H9 (cell line): ENCODE measurements at regions not wholly inside any gene's neighbourhood (a gene's known extent, or its start where the extent isn't known, plus 50 kb on each side); places are given as distances from the start of the nearest gene placed in this dataset.

Experiments used
- DNase-seq: peaks from one replicate; pipeline ENCODE4 v3.0.0-alpha.2; 2017
- H2AFZ ChIP-seq: one replicate; pipeline ENCODE4 v1.6.1; 2013; ENCODE audit warnings: mild to moderate bottlenecking, low read length, control low read depth, moderate library complexity
- H2AK5ac ChIP-seq: 2 replicates; pipeline ENCODE4 v1.6.1; 2013; ENCODE audit warnings: low read length, control low read depth, mixed read lengths; ENCODE audit not compliant: insufficient read length
- H2BK120ac ChIP-seq: one replicate; pipeline ENCODE4 v1.6.1; 2013; ENCODE audit warnings: low read depth, mild to moderate bottlenecking, low read length, control low read depth, inconsistent platforms; ENCODE audit not compliant: poor library complexity, severe bottlenecking
- H2BK12ac ChIP-seq: 2 replicates; pipeline ENCODE4 v1.6.1; 2013; ENCODE audit warnings: low read length, control low read depth, mixed read lengths, low read depth; ENCODE audit not compliant: insufficient read length
- H2BK15ac ChIP-seq: 2 replicates; pipeline ENCODE4 v1.6.1; 2013; ENCODE audit warnings: low read depth, low read length, control low read depth
- H2BK20ac ChIP-seq: one replicate; pipeline ENCODE4 v1.6.1; 2013; ENCODE audit warnings: low read depth, mild to moderate bottlenecking, low read length, control low read depth, inconsistent platforms; ENCODE audit not compliant: poor library complexity, severe bottlenecking
- H2BK5ac ChIP-seq: 2 replicates; pipeline ENCODE4 v1.6.1; 2013; ENCODE audit warnings: low read length, control low read depth, mixed read lengths; ENCODE audit not compliant: insufficient read length
- H3K14ac ChIP-seq: 2 replicates; pipeline ENCODE4 v1.6.1; 2013; ENCODE audit warnings: low read length, control low read depth; ENCODE audit not compliant: insufficient read depth
- H3K18ac ChIP-seq: 2 replicates; pipeline ENCODE4 v1.6.1; 2013; ENCODE audit warnings: low read depth, mild to moderate bottlenecking, mixed read lengths, low read length, control low read depth; ENCODE audit not compliant: insufficient read length
- H3K23ac ChIP-seq: 2 replicates; pipeline ENCODE4 v1.6.1; 2013; ENCODE audit warnings: low read length, control low read depth, mixed read lengths, low read depth; ENCODE audit not compliant: insufficient read length
- H3K23me2 ChIP-seq: 2 replicates; pipeline ENCODE4 v1.6.1; 2013; ENCODE audit warnings: low read depth, mild to moderate bottlenecking, mixed read lengths, low read length, control low read depth; ENCODE audit not compliant: insufficient read length, poor library complexity, severe bottlenecking
- H3K27ac ChIP-seq: 2 replicates; pipeline ENCODE4 v1.5.1; 2013; ENCODE audit warnings: low read length, control low read depth, mixed read lengths, low read depth; ENCODE audit not compliant: insufficient read length
- H3K27me3 ChIP-seq: 2 replicates; pipeline ENCODE4 v1.6.1; 2013; ENCODE audit warnings: low read length, control low read depth, inconsistent platforms; ENCODE audit not compliant: insufficient read depth
- H3K4ac ChIP-seq: 2 replicates; pipeline ENCODE4 v1.6.1; 2013; ENCODE audit warnings: low read depth, mild to moderate bottlenecking, control low read depth, inconsistent platforms, low read length, moderate library complexity
- H3K4me1 ChIP-seq: 2 replicates; pipeline ENCODE4 v1.6.1; 2013; ENCODE audit warnings: low read length, control low read depth, inconsistent platforms; ENCODE audit not compliant: insufficient read depth
- H3K4me2 ChIP-seq: 2 replicates; pipeline ENCODE4 v1.6.1; 2013; ENCODE audit warnings: low read length, control low read depth, mixed read lengths; ENCODE audit not compliant: insufficient read length, insufficient read depth
- H3K56ac ChIP-seq: 2 replicates; pipeline ENCODE4 v1.6.1; 2013; ENCODE audit warnings: low read depth, mild to moderate bottlenecking, mixed read lengths, low read length, control low read depth; ENCODE audit not compliant: insufficient read length
- H3K79me1 ChIP-seq: 2 replicates; pipeline ENCODE4 v1.6.1; 2013; ENCODE audit warnings: low read depth, mild to moderate bottlenecking, moderate library complexity, low read length, control low read depth, inconsistent platforms; ENCODE audit not compliant: insufficient read depth, poor library complexity, severe bottlenecking
- H3K79me2 ChIP-seq: 2 replicates; pipeline ENCODE4 v1.6.1; 2013; ENCODE audit warnings: low read length, control low read depth, inconsistent platforms; ENCODE audit not compliant: insufficient read depth
- H3K9ac ChIP-seq: 2 replicates; pipeline ENCODE4 v1.6.1; 2013; ENCODE audit warnings: low read length, control low read depth, mixed read lengths; ENCODE audit not compliant: insufficient read length; ENCODE audit errors: extremely low read depth
- H3K9me3 ChIP-seq: one replicate; pipeline ENCODE4 v1.6.1; 2013; ENCODE audit warnings: low read depth, low read length, inconsistent platforms; ENCODE audit not compliant: control insufficient read depth
- H3T11ph ChIP-seq: one replicate; pipeline ENCODE4 v1.6.1; 2013; ENCODE audit warnings: mild to moderate bottlenecking, low read length, control low read depth, inconsistent platforms
- H4K20me1 ChIP-seq: one replicate; pipeline ENCODE4 v1.6.1; 2013; ENCODE audit not compliant: control insufficient read depth, insufficient read length, insufficient read depth
- H4K5ac ChIP-seq: 2 replicates; pipeline ENCODE4 v1.6.1; 2013; ENCODE audit warnings: low read depth, mild to moderate bottlenecking, mixed read lengths, low read length, control low read depth; ENCODE audit not compliant: insufficient read length
- H4K8ac ChIP-seq: replicated peaks from 2 replicates; pipeline ENCODE4 v1.6.1; 2013; ENCODE audit warnings: low read length, control low read depth, mixed read lengths, low read depth; ENCODE audit not compliant: insufficient read length
- H4K91ac ChIP-seq: 2 replicates; pipeline ENCODE4 v1.6.1; 2013; ENCODE audit warnings: low read depth, mild to moderate bottlenecking, moderate library complexity, mixed read lengths, low read length, control low read depth; ENCODE audit not compliant: insufficient read length
- H3K27ac Mint-ChIP-seq, 3 experiments: 2 replicates in 2 of 3; 3 replicates in 1 of 3; pipeline ENCODE4 v1.8.0; 2020 to 2021; ENCODE audit warnings: mixed read lengths in 3 of 3, mild to moderate bottlenecking in 1 of 3, moderate library complexity in 1 of 3
- H3K27me3 Mint-ChIP-seq: 2 replicates; pipeline ENCODE4 v1.8.0; 2021; ENCODE audit warnings: low read depth, mild to moderate bottlenecking, moderate library complexity, mixed read lengths
- H3K36me3 Mint-ChIP-seq, 3 experiments: 2 replicates in 2 of 3; 3 replicates in 1 of 3; pipeline ENCODE4 v1.8.0; 2020 to 2021; ENCODE audit warnings: low read depth in 3 of 3, mixed read lengths in 3 of 3; ENCODE audit not compliant: insufficient read depth in 1 of 3
- H3K4me1 Mint-ChIP-seq, 2 experiments: 2 replicates each; pipeline ENCODE4 v1.8.0; 2020; ENCODE audit warnings: mixed read lengths in 2 of 2
- H3K4me3 Mint-ChIP-seq, 2 experiments: 2 replicates in 1 of 2; 3 replicates in 1 of 2; pipeline ENCODE4 v1.8.0; 2020 to 2021; ENCODE audit warnings: mild to moderate bottlenecking in 2 of 2, mixed read lengths in 2 of 2, moderate library complexity in 1 of 2
- H3K9me3 Mint-ChIP-seq, 2 experiments: 2 replicates in 1 of 2; 3 replicates in 1 of 2; pipeline ENCODE4 v1.8.0; 2020; ENCODE audit warnings: mild to moderate bottlenecking in 2 of 2, mixed read lengths in 2 of 2, moderate library complexity in 1 of 2
- CTCF ChIP-seq: fragments of 200-600 bp; sonication (generic); conservative IDR thresholded peaks from 3 replicates; pipeline ENCODE4 v1.8.0; 2021; ENCODE audit warnings: antibody characterized with exemption, mild to moderate bottlenecking
- WGBS: extraction: QIAGEN DNeasy Blood & Tissue Kit; methylation state at CpG from one replicate; pipeline ENCODE4 v1.1.7; 2013; ENCODE audit warnings: missing lambda C conversion rate, low lambda C conversion rate, mixed read lengths; ENCODE audit not compliant: insufficient read length; ENCODE audit errors: extremely low coverage; 5-methylcytosine and 5-hydroxymethylcytosine counted together

- Histone ChIP-seq H2AFZ (no peak overlapping the region), H3K27ac (no peak overlapping the region), H3K23me2 (no peaks in the 10 kb centered on the region), H3K56ac (no peak overlapping the region), H2BK15ac (no peak overlapping the region), H3K79me2 (no peaks in the 10 kb centered on the region), H2BK120ac (no peak overlapping the region), H4K8ac (no peak overlapping the region), H3K14ac (no peak overlapping the region), H3K4me2 (no peak overlapping the region), H3K4ac (no peak overlapping the region), H3K79me1 (no peaks in the 10 kb centered on the region), H3K27me3 (no peaks in the 10 kb centered on the region), H3K4me1 (0 out of 2 replicates have a peak, but pooled peaks cover 3% of the 10 kb centered on the region), H2BK20ac (no peak overlapping the region), H3T11ph (no peak overlapping the region), H3K9ac (no peak overlapping the region), H3K23ac (no peak overlapping the region), H3K9me3 (no peaks in the 10 kb centered on the region), H3K18ac (no peak overlapping the region), H2BK12ac (no peak overlapping the region), H4K20me1 (no peaks in the 10 kb centered on the region), H4K91ac (no peak overlapping the region), H2AK5ac (no peak overlapping the region), H4K5ac (no peak overlapping the region), H2BK5ac (no peak overlapping the region)
- DNase-seq, result no peak
- Mint-ChIP-seq H3K9me3 (no peaks in the 10 kb centered on the region), H3K27me3 (peaks cover 8% of the 10 kb centered on the region), H3K27ac (no peak overlapping the region), H3K4me3 (no peak overlapping the region), H3K4me1 (peaks cover 12 to 33% of the 10 kb centered on the region in 2 experiments), H3K36me3 (no peaks in the 10 kb centered on the region)
- no peak for TF ChIP-seq CTCF
- no CpG with 5 or more reads among the region's 9 CpGs for WGBS
Measured at GRCh38 chr16:86380030-86380429, 130.3 kb upstream of the FOXF1 start.
